HepG2 (cell line): ENCODE measurements at regions not wholly inside any gene's neighbourhood (a gene's known extent, or its start where the extent isn't known, plus 50 kb on each side); places are given as distances from the start of the nearest gene placed in this dataset.

Experiments
- CTCF ChIP-seq: sonication (generic); formaldehyde crosslinking; IDR thresholded peaks from 2 replicates; pipeline ENCODE4 v1.5.0; 2020; ENCODE audit warnings: mild to moderate bottlenecking, missing genetic modification reagents, moderate library complexity
- ERF ChIP-seq: IDR thresholded peaks from 2 replicates; pipeline ENCODE4 v1.6.1; 2018; ENCODE audit warnings: missing biosample characterization, missing genetic modification reagents
- NFYB ChIP-seq: sonication (generic); formaldehyde crosslinking; IDR thresholded peaks from 2 replicates; pipeline ENCODE4 v1.4.0; 2020; ENCODE audit warnings: missing genetic modification reagents
- PHF21A ChIP-seq: sonication (generic); formaldehyde crosslinking; IDR thresholded peaks from 2 replicates; pipeline ENCODE4 v1.5.0; 2020; ENCODE audit warnings: mild to moderate bottlenecking, missing genetic modification reagents

- TF ChIP-seq CTCF (no peak), NFYB (CRISPR knock-in tag) (no peak), PHF21A (CRISPR knock-in tag) (no peak), ERF (CRISPR knock-in tag) (no peak)
Measured at GRCh38 chr2:58875436-58875835, 634.3 kb upstream of the FANCL start.
